HG02943 (cell line): ENCODE measurements at regions not wholly inside any gene's neighbourhood (a gene's known extent, or its start where the extent isn't known, plus 50 kb on each side); places are given as distances from the start of the nearest gene placed in this dataset.

Experiments used
- ATAC-seq: cut with Tn5 transposase; IDR thresholded peaks from one replicate; pipeline ENCODE4 v1.9.1; 2021; ENCODE audit warnings: mild to moderate bottlenecking, low read depth, moderate library complexity; ENCODE audit not compliant: unreplicated experiment

- no peak for ATAC-seq
Measured at GRCh38 chr15:93683651-93684050, 547.7 kb upstream of the MCTP2 start.

GRCh38 chr15:93671387-93671943, 559.9 kb upstream of the MCTP2 start:
- ATAC-seq, result no peak

- ATAC-seq, result no peak
Measured at GRCh38 chr15:93670931-93671330, 560.4 kb upstream of the MCTP2 start.

GRCh38 chr15:93664213-93664956, 567.0 kb upstream of the MCTP2 start:
- no peak for ATAC-seq

- no peak for ATAC-seq
Measured at GRCh38 chr15:93662162-93662885, 569.0 kb upstream of the MCTP2 start.

- no peak for ATAC-seq
Measured at GRCh38 chr15:93658026-93658816, 569.2 kb upstream of the RGMA start.

GRCh38 chr15:93656041-93656440, 567.0 kb upstream of the RGMA start:
- no peak for ATAC-seq

GRCh38 chr15:93649691-93650235, 560.8 kb upstream of the RGMA start:
- ATAC-seq, result no peak

GRCh38 chr15:93646193-93646592, 557.2 kb upstream of the RGMA start:
- no peak for ATAC-seq

GRCh38 chr15:93645594-93645993, 556.6 kb upstream of the RGMA start:
- no peak for ATAC-seq

- ATAC-seq, result no peak
Measured at GRCh38 chr15:93644595-93644994, 555.6 kb upstream of the RGMA start.

GRCh38 chr15:93640411-93640962, 551.5 kb upstream of the RGMA start:
- no peak for ATAC-seq

- no peak for ATAC-seq
Measured at GRCh38 chr15:93631958-93632618, 543.1 kb upstream of the RGMA start.

- no peak for ATAC-seq
Measured at GRCh38 chr15:93619597-93619996, 530.6 kb upstream of the RGMA start.

GRCh38 chr15:93617443-93617842, 528.4 kb upstream of the RGMA start:
- no peak for ATAC-seq

- ATAC-seq, result no peak
Measured at GRCh38 chr15:93614386-93615104, 525.5 kb upstream of the RGMA start.

GRCh38 chr15:93613386-93613785, 524.4 kb upstream of the RGMA start:
- ATAC-seq, result no peak

- ATAC-seq, result no peak
Measured at GRCh38 chr15:93612953-93613352, 523.9 kb upstream of the RGMA start.

- no peak for ATAC-seq
Measured at GRCh38 chr15:93610944-93611343, 521.9 kb upstream of the RGMA start.
